NT2/D1 (cell line): ENCODE measurements at regions not wholly inside any gene's neighbourhood (a gene's known extent, or its start where the extent isn't known, plus 50 kb on each side); places are given as distances from the start of the nearest gene placed in this dataset.

Experiments
- SUZ12 ChIP-seq: IDR thresholded peaks from 2 replicates; pipeline ENCODE4 v1.6.1; 2011; ENCODE audit not compliant: insufficient read length, insufficient read depth; ENCODE audit errors: extremely low read depth
- YY1 ChIP-seq: IDR thresholded peaks from 2 replicates; pipeline ENCODE4 v1.6.1; 2011; ENCODE audit not compliant: insufficient read length, insufficient read depth
- ZNF274 ChIP-seq: IDR thresholded peaks from 2 replicates; pipeline ENCODE4 v1.6.1; 2011; ENCODE audit warnings: mild to moderate bottlenecking, low read depth, low read length

DNA sequence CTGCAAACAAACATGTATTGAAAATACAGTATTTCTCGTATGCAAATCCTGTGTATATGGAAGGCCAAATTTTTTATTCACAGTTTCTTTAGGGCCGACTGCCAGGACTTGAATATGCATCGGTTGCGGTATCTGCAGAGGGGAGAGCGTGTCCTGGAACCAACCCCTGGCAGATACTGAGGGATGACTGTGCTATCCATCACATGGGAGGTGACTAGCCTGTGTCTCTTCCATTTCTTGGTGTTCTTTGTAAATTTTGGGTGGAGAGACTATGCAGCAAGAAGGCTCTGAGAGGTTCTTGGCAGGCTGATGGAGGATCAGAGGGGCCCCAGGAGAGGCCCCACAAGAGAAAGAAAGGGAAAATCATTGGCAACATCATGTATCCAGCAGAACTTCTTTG is 384.3 kb downstream of the YTHDC2 start:
- TF ChIP-seq YY1 (no peak), SUZ12 (no peak), ZNF274 (no peak)
